H1 (cell line): ENCODE measurements at regions not wholly inside any gene's neighbourhood (a gene's known extent, or its start where the extent isn't known, plus 50 kb on each side); places are given as distances from the start of the nearest gene placed in this dataset.

ENCODE experiments used
- TF ChIP-seq, protein P1 (sequence below): fragments of 300-600 bp; sonication (generic); IDR thresholded peaks from 2 replicates; pipeline ENCODE4 v1.7.1; 2012; ENCODE audit warnings: low read length, moderate library complexity, mild to moderate bottlenecking, inconsistent platforms; ENCODE audit not compliant: insufficient replicate concordance

GRCh38 chr3:27943106-27943505, 221.0 kb upstream of the EOMES start (continued):
- TF ChIP-seq, protein P1, sequence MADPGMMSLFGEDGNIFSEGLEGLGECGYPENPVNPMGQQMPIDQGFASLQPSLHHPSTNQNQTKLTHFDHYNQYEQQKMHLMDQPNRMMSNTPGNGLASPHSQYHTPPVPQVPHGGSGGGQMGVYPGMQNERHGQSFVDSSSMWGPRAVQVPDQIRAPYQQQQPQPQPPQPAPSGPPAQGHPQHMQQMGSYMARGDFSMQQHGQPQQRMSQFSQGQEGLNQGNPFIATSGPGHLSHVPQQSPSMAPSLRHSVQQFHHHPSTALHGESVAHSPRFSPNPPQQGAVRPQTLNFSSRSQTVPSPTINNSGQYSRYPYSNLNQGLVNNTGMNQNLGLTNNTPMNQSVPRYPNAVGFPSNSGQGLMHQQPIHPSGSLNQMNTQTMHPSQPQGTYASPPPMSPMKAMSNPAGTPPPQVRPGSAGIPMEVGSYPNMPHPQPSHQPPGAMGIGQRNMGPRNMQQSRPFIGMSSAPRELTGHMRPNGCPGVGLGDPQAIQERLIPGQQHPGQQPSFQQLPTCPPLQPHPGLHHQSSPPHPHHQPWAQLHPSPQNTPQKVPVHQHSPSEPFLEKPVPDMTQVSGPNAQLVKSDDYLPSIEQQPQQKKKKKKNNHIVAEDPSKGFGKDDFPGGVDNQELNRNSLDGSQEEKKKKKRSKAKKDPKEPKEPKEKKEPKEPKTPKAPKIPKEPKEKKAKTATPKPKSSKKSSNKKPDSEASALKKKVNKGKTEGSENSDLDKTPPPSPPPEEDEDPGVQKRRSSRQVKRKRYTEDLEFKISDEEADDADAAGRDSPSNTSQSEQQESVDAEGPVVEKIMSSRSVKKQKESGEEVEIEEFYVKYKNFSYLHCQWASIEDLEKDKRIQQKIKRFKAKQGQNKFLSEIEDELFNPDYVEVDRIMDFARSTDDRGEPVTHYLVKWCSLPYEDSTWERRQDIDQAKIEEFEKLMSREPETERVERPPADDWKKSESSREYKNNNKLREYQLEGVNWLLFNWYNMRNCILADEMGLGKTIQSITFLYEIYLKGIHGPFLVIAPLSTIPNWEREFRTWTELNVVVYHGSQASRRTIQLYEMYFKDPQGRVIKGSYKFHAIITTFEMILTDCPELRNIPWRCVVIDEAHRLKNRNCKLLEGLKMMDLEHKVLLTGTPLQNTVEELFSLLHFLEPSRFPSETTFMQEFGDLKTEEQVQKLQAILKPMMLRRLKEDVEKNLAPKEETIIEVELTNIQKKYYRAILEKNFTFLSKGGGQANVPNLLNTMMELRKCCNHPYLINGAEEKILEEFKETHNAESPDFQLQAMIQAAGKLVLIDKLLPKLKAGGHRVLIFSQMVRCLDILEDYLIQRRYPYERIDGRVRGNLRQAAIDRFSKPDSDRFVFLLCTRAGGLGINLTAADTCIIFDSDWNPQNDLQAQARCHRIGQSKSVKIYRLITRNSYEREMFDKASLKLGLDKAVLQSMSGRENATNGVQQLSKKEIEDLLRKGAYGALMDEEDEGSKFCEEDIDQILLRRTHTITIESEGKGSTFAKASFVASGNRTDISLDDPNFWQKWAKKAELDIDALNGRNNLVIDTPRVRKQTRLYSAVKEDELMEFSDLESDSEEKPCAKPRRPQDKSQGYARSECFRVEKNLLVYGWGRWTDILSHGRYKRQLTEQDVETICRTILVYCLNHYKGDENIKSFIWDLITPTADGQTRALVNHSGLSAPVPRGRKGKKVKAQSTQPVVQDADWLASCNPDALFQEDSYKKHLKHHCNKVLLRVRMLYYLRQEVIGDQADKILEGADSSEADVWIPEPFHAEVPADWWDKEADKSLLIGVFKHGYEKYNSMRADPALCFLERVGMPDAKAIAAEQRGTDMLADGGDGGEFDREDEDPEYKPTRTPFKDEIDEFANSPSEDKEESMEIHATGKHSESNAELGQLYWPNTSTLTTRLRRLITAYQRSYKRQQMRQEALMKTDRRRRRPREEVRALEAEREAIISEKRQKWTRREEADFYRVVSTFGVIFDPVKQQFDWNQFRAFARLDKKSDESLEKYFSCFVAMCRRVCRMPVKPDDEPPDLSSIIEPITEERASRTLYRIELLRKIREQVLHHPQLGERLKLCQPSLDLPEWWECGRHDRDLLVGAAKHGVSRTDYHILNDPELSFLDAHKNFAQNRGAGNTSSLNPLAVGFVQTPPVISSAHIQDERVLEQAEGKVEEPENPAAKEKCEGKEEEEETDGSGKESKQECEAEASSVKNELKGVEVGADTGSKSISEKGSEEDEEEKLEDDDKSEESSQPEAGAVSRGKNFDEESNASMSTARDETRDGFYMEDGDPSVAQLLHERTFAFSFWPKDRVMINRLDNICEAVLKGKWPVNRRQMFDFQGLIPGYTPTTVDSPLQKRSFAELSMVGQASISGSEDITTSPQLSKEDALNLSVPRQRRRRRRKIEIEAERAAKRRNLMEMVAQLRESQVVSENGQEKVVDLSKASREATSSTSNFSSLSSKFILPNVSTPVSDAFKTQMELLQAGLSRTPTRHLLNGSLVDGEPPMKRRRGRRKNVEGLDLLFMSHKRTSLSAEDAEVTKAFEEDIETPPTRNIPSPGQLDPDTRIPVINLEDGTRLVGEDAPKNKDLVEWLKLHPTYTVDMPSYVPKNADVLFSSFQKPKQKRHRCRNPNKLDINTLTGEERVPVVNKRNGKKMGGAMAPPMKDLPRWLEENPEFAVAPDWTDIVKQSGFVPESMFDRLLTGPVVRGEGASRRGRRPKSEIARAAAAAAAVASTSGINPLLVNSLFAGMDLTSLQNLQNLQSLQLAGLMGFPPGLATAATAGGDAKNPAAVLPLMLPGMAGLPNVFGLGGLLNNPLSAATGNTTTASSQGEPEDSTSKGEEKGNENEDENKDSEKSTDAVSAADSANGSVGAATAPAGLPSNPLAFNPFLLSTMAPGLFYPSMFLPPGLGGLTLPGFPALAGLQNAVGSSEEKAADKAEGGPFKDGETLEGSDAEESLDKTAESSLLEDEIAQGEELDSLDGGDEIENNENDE, result no peak
- TF ChIP-seq, all 59 proteins: peak for 3
